ENCODE measurements at regions not wholly inside any gene's neighbourhood (a gene's known extent, or its start where the extent isn't known, plus 50 kb on each side); places are given as distances from the start of the nearest gene placed in this dataset.
A peak's percentile ranks its signal among the peaks of the same experiment; 100 is the strongest.

DNA sequence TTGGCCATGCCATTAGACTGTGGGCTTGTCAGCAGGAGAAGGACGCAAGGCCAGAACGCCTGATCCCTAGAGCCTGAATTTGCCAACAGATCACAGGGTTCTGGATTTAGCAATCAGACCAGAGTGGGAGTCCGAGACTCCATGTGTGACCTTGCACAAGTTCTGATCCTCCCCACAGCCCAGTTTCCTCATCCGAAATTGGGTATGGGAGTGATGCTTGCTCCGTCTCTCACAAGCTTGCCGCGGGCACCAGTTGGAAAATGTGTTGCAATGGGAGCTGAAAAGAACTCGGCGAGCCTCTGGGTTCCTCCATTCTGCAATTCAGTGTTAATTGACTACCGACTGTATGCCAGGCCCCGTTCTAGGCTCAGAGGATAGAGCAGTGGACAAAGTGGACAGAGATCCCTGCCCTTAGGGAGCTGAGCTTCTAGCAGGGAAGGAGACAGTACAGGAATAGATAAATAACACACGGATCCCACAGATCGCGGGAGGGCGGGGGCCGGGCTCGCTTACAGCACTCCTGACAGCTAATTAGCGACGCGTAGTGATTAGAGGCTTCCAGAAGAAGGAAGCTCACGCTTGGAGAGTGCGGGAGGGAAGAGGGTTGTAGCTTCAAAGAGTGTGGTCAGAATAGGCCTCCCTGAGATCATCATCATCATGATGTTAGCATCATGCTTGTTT is 150.4 kb upstream of the CIBAR2 start:
- no peaks in the 10 kb centered on the region for H3K9me3 ChIP-seq (ENCODE audit: control insufficient read depth in 5 of 5, low read length in 5 of 5)
- no peak overlapping the region for H3K9ac ChIP-seq (ENCODE audit: low read length in 5 of 5)
- H3K4me3 ChIP-seq (ENCODE audit: low read depth in 1 of 5, low read length in 5 of 5) = no peak overlapping the region
- peaks cover 3 to 50% (median 18%) of the 10 kb centered on the region in 5 donors for H3K4me1 ChIP-seq (ENCODE audit: control insufficient read depth in 5 of 5, insufficient read depth in 5 of 5, low read length in 5 of 5)
- no peaks in the 10 kb centered on the region for H3K36me3 ChIP-seq (ENCODE audit: control insufficient read depth in 5 of 5, insufficient read depth in 5 of 5, low read length in 5 of 5)
- H3K27ac ChIP-seq (ENCODE audit: low read depth, low read length) = peak overlapping the region; percentile 76
- H3K27me3 ChIP-seq (ENCODE audit: control insufficient read depth in 5 of 5, insufficient read depth in 4 of 5, low read length in 5 of 5) = no peaks in the 10 kb centered on the region

DNA sequence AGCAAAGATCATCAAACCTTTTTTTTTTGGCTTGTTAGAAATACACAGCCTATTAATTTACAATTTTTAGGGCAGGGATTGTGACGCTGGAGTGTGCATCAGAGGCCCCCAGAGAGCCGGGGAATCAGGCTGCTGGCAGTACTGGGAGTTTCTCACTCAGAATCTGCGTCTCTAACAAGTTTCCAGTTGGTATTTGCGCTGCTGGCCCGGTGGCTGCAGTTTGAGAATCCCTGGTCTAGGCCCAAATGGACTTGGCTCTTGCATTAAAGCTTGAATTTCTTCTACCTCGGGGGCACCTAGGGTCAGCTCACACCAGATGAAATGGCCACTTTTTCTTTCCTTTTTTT is 150.9 kb upstream of the CIBAR2 start:
- Histone ChIP-seq H3K27ac (ENCODE audit: low read depth, low read length) (peak overlapping the region; percentile 76), H3K27me3 (ENCODE audit: control insufficient read depth in 5 of 5, insufficient read depth in 4 of 5, low read length in 5 of 5) (no peaks in the 10 kb centered on the region), H3K9me3 (ENCODE audit: control insufficient read depth in 5 of 5, low read length in 5 of 5) (no peaks in the 10 kb centered on the region), H3K9ac (ENCODE audit: low read length in 5 of 5) (no peak overlapping the region), H3K4me1 (ENCODE audit: control insufficient read depth in 5 of 5, insufficient read depth in 5 of 5, low read length in 5 of 5) (peaks cover 3 to 50% (median 18%) of the 10 kb centered on the region in 5 donors), H3K36me3 (ENCODE audit: control insufficient read depth in 5 of 5, insufficient read depth in 5 of 5, low read length in 5 of 5) (no peaks in the 10 kb centered on the region), H3K4me3 (ENCODE audit: low read depth in 1 of 5, low read length in 5 of 5) (no peak overlapping the region)

DNA sequence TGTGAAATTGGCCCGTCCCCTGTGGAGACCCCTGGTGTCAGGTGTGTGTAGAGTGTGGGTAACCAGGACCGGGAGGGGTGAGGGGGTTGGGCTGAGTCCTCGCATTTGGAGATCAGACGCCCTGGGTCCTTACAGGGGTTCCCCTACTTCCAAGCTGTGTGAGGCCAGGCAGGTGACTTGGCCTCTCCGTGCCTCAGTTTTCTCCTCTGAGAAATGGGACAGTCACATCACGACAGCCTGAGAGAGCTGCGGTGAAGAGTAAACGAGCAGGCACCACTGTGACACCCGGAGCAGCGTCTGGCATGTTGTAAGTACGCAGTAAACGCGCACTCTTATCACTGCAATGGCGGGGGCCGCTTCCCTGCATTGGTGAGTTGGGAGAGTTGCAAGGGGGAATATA is 152.5 kb upstream of the CIBAR2 start:
- H3K4me3 ChIP-seq (ENCODE audit: low read depth in 1 of 5, low read length in 5 of 5) = no peak overlapping the region
- H3K27ac ChIP-seq (ENCODE audit: low read depth, low read length) = no peak overlapping the region
- H3K27me3 ChIP-seq (ENCODE audit: control insufficient read depth in 5 of 5, insufficient read depth in 4 of 5, low read length in 5 of 5) = no peaks in the 10 kb centered on the region
- H3K9me3 ChIP-seq (ENCODE audit: control insufficient read depth in 5 of 5, low read length in 5 of 5) = no peaks in the 10 kb centered on the region
- H3K9ac ChIP-seq (ENCODE audit: low read length in 5 of 5) = no peak overlapping the region
- H3K4me1 ChIP-seq (ENCODE audit: control insufficient read depth in 5 of 5, insufficient read depth in 5 of 5, low read length in 5 of 5) = peaks cover 3 to 50% (median 18%) of the 10 kb centered on the region in 5 donors
- H3K36me3 ChIP-seq (ENCODE audit: control insufficient read depth in 5 of 5, insufficient read depth in 5 of 5, low read length in 5 of 5) = no peaks in the 10 kb centered on the region

DNA sequence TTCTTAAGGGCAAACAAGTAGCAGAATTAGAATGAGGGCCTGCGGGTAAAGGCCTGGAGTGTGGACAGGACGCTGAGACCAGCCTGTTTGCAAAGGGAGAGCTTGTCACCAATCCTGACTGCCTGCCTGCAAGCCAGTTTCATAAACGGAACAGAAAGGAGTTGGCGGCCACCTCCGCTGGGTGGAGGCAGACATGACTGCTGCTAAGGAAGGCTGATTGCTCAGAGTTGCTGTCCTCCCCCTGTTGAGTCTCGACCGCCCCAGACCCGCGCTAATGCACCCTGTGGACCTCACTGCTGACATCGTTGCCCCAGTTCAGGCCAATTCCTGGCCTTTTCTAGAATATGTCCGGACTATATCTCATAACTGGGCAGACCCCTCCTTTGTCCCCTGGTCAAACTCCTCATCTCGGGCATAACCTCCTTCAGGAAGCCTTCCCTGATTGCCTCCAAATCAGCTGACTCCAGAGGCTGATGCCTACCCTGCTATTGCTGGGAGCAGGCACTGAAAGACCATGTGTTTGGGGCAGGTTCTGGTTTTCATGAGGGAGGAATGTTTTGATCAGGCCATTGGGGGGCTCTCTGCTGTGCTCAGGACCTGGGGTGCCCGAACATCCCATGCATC is 153.0 kb upstream of the CIBAR2 start:
- Histone ChIP-seq H3K36me3 (ENCODE audit: control insufficient read depth in 5 of 5, insufficient read depth in 5 of 5, low read length in 5 of 5) (peaks cover 0 to 2% (median 0%) of the 10 kb centered on the region in 5 donors), H3K27ac (ENCODE audit: low read depth, low read length) (no peak overlapping the region)

DNA sequence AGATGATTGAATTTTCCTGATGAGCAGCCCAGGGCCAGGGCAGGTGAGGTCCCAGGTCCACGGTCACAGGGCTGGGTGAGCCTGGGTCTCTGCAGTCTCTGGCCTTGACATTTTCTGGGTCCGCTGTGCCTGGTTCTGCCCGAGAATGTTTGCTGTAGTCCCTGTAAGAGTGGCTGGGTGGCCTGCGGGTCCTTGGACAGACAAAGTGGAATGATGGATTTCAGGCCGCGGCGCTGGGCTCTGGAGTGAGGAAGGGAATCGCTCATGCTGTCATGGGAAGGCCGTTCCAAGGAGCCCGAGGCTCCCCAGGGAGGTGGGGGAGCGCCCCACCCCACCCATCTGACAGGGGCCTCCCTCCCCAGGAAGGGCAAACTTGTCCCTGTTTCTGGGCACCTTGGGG is 153.5 kb upstream of the CIBAR2 start:
- Histone ChIP-seq H3K27ac (ENCODE audit: low read depth, low read length) (no peak overlapping the region), H3K27me3 (ENCODE audit: control insufficient read depth in 5 of 5, insufficient read depth in 4 of 5, low read length in 5 of 5) (no peaks in the 10 kb centered on the region), H3K9ac (ENCODE audit: low read length in 5 of 5) (no peak overlapping the region), H3K4me3 (ENCODE audit: low read depth in 1 of 5, low read length in 5 of 5) (no peak overlapping the region), H3K36me3 (ENCODE audit: control insufficient read depth in 5 of 5, insufficient read depth in 5 of 5, low read length in 5 of 5) (peaks cover 0 to 2% (median 0%) of the 10 kb centered on the region in 5 donors), H3K9me3 (ENCODE audit: control insufficient read depth in 5 of 5, low read length in 5 of 5) (no peaks in the 10 kb centered on the region), H3K4me1 (ENCODE audit: control insufficient read depth in 5 of 5, insufficient read depth in 5 of 5, low read length in 5 of 5) (peaks cover 3 to 49% (median 18%) of the 10 kb centered on the region in 5 donors)

More for the DNA sequence above, 153.0 kb upstream of the CIBAR2 start:
- H3K9ac ChIP-seq (ENCODE audit: low read length in 5 of 5) = no peak overlapping the region
- no peaks in the 10 kb centered on the region for H3K27me3 ChIP-seq (ENCODE audit: control insufficient read depth in 5 of 5, insufficient read depth in 4 of 5, low read length in 5 of 5)
- no peak overlapping the region for H3K4me3 ChIP-seq (ENCODE audit: low read depth in 1 of 5, low read length in 5 of 5)
- H3K4me1 ChIP-seq (ENCODE audit: control insufficient read depth in 5 of 5, insufficient read depth in 5 of 5, low read length in 5 of 5) = peaks cover 3 to 50% (median 18%) of the 10 kb centered on the region in 5 donors
- no peaks in the 10 kb centered on the region for H3K9me3 ChIP-seq (ENCODE audit: control insufficient read depth in 5 of 5, low read length in 5 of 5)

DNA sequence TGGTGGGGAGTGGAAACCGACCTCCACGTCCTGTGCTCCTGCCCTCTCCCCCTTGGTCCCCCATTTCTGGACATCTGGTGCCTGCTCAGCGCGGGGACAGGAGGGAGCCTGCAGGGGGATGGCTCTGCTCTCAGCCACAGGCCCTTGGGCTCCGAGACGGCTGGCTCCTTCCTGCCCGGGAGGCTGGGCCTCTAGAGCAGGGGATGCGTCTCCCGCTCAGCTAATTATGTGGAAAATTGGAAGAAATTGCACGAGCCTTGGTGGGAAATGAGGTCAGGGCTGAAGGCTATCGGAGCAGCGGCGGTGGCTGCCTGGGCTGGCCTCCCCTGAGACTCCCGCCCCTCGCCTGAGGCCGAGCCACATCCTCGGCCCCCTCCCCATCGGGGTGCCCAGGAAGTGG is 154.6 kb upstream of the CIBAR2 start:
- peaks cover 0 to 2% (median 0%) of the 10 kb centered on the region in 5 donors for H3K36me3 ChIP-seq (ENCODE audit: control insufficient read depth in 5 of 5, insufficient read depth in 5 of 5, low read length in 5 of 5)
- H3K27ac ChIP-seq (ENCODE audit: low read depth, low read length) = no peak overlapping the region
- peaks cover 3 to 38% (median 18%) of the 10 kb centered on the region in 5 donors for H3K4me1 ChIP-seq (ENCODE audit: control insufficient read depth in 5 of 5, insufficient read depth in 5 of 5, low read length in 5 of 5)
- H3K4me3 ChIP-seq (ENCODE audit: low read depth in 1 of 5, low read length in 5 of 5) = no peak overlapping the region
- H3K9ac ChIP-seq (ENCODE audit: low read length in 5 of 5) = no peak overlapping the region
- H3K27me3 ChIP-seq (ENCODE audit: control insufficient read depth in 5 of 5, insufficient read depth in 4 of 5, low read length in 5 of 5) = no peaks in the 10 kb centered on the region
- H3K9me3 ChIP-seq (ENCODE audit: control insufficient read depth in 5 of 5, low read length in 5 of 5) = no peaks in the 10 kb centered on the region

DNA sequence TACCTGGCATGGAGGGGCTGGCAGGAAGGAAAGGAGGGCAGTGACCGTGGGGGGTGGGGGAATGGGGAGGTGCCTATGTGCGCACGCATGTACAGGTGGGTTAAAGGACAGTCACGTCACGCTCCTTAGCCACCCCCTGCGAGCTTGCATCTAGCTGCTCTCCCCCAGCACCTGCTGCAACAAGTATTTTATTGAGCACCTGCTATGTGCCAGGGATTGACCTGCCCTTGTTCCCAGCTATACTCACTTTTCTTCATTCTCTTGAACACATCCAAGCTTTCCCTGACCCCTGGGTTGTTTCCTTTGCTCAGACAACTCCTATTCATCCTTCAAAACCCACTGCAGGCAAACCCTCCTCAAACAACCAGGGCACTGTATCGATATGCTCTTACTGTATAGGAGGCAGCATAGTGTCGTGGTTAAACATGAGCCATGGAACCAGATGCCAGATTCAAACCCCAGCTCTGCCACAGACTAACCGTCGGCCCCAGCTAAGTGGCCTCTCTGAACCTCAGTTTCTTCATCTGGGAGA is 155.2 kb upstream of the CIBAR2 start:
- Histone ChIP-seq H3K4me1 (ENCODE audit: control insufficient read depth in 5 of 5, insufficient read depth in 5 of 5, low read length in 5 of 5) (peaks cover 2 to 32% (median 12%) of the 10 kb centered on the region in 5 donors), H3K9ac (ENCODE audit: low read length in 5 of 5) (no peak overlapping the region), H3K27ac (ENCODE audit: low read depth, low read length) (no peak overlapping the region), H3K36me3 (ENCODE audit: control insufficient read depth in 5 of 5, insufficient read depth in 5 of 5, low read length in 5 of 5) (peaks cover 0 to 2% (median 0%) of the 10 kb centered on the region in 5 donors), H3K4me3 (ENCODE audit: low read depth in 1 of 5, low read length in 5 of 5) (no peak overlapping the region), H3K9me3 (ENCODE audit: control insufficient read depth in 5 of 5, low read length in 5 of 5) (no peaks in the 10 kb centered on the region), H3K27me3 (ENCODE audit: control insufficient read depth in 5 of 5, insufficient read depth in 4 of 5, low read length in 5 of 5) (no peaks in the 10 kb centered on the region)

DNA sequence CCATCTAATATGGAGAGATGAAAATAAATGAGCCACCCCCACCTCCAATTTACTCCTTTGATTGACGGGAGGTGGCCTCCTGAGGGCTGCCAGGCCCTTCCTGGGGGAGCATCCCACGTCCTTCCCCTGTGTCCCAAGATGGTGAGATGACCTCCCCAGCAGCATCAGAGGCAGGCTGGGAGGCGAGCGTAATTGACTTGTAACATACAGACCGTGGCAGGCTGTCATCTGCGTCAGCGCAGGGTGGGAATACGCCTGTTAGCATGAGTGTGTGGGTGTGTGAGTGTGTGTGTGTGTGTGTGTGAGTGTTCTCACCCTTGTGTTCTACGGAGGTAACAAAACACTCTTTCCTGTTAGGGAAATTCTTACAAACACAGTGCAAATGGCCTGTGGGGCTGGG is 156.9 kb upstream of the CIBAR2 start:
- H3K27me3 ChIP-seq (ENCODE audit: control insufficient read depth in 5 of 5, insufficient read depth in 4 of 5, low read length in 5 of 5) = no peaks in the 10 kb centered on the region
- H3K9ac ChIP-seq (ENCODE audit: low read length in 5 of 5) = no peak overlapping the region
- H3K4me1 ChIP-seq (ENCODE audit: control insufficient read depth in 5 of 5, insufficient read depth in 5 of 5, low read length in 5 of 5) = peaks cover 0 to 16% (median 0%) of the 10 kb centered on the region in 5 donors
- no peak overlapping the region for H3K27ac ChIP-seq (ENCODE audit: low read depth, low read length)
- H3K9me3 ChIP-seq (ENCODE audit: control insufficient read depth in 5 of 5, low read length in 5 of 5) = no peaks in the 10 kb centered on the region
- peaks cover 0 to 2% (median 0%) of the 10 kb centered on the region in 5 donors for H3K36me3 ChIP-seq (ENCODE audit: control insufficient read depth in 5 of 5, insufficient read depth in 5 of 5, low read length in 5 of 5)
- no peak overlapping the region for H3K4me3 ChIP-seq (ENCODE audit: low read depth in 1 of 5, low read length in 5 of 5)

DNA sequence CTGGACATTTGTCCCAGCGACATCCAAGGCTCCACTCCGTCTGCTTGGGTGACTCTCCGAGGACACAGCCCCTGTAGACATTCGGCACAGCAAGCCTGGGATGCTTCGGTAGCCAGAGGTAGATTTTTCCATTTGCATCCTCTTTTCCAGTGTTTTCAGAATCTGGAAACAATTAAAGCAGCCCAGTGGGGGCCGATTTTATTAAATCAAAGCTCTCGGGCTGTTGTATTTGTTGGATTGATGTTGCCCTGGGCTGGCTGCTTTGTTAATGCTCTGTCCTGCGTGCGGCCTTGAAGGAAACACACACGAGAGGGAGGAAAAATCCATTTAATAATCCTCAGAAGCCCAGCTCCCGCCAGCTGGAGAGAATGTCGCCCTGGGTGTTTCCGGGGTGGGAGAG is 158.1 kb upstream of the CIBAR2 start:
- peaks cover 0 to 12% (median 8%) of the 10 kb centered on the region in 5 donors for H3K4me1 ChIP-seq (ENCODE audit: control insufficient read depth in 5 of 5, insufficient read depth in 5 of 5, low read length in 5 of 5)
- peaks cover 0 to 2% (median 0%) of the 10 kb centered on the region in 5 donors for H3K36me3 ChIP-seq (ENCODE audit: control insufficient read depth in 5 of 5, insufficient read depth in 5 of 5, low read length in 5 of 5)
- H3K27me3 ChIP-seq (ENCODE audit: control insufficient read depth in 5 of 5, insufficient read depth in 4 of 5, low read length in 5 of 5) = no peaks in the 10 kb centered on the region
- no peaks in the 10 kb centered on the region for H3K9me3 ChIP-seq (ENCODE audit: control insufficient read depth in 5 of 5, low read length in 5 of 5)
- no peak overlapping the region for H3K4me3 ChIP-seq (ENCODE audit: low read depth in 1 of 5, low read length in 5 of 5)
- H3K9ac ChIP-seq (ENCODE audit: low read length in 5 of 5) = peak overlapping the region in 1 of 5 donors; percentile 11
- H3K27ac ChIP-seq (ENCODE audit: low read depth, low read length) = no peak overlapping the region

DNA sequence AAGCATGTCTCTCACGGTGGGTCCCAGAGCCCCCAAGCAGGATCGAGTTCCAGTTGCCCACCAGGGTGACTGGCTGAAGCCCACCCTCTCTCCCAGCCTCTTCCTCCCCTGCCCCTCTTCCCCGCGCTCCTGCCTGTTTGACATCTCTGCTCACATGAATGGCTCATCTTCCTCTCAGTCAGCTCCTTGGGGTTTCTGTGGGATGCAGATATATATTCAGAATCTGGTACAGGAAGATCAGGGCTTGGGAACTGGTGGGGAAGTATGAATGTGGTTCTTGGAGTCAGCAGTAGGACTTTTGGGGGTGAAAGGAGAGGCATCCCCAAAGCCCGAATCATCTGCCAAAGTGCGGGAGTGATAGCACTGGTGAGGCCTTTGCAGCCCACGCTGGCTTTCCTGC is 158.9 kb upstream of the CIBAR2 start:
- Histone ChIP-seq H3K27ac (ENCODE audit: low read depth, low read length) (no peak overlapping the region), H3K9me3 (ENCODE audit: control insufficient read depth in 5 of 5, low read length in 5 of 5) (no peaks in the 10 kb centered on the region), H3K36me3 (ENCODE audit: control insufficient read depth in 5 of 5, insufficient read depth in 5 of 5, low read length in 5 of 5) (peaks cover 0 to 2% (median 0%) of the 10 kb centered on the region in 5 donors), H3K4me3 (ENCODE audit: low read depth in 1 of 5, low read length in 5 of 5) (no peak overlapping the region), H3K9ac (ENCODE audit: low read length in 5 of 5) (no peak overlapping the region), H3K4me1 (ENCODE audit: control insufficient read depth in 5 of 5, insufficient read depth in 5 of 5, low read length in 5 of 5) (peaks cover 0 to 19% (median 13%) of the 10 kb centered on the region in 5 donors), H3K27me3 (ENCODE audit: control insufficient read depth in 5 of 5, insufficient read depth in 4 of 5, low read length in 5 of 5) (no peaks in the 10 kb centered on the region)

Data from subcutaneous abdominal adipose tissue (tissue), 5 donors.